ENCODE measurements at regions not wholly inside any gene's neighbourhood (a gene's known extent, or its start where the extent isn't known, plus 50 kb on each side); places are given as distances from the start of the nearest gene placed in this dataset.

- Histone ChIP-seq H3K9ac (ENCODE audit: low read length) (no peak overlapping the region), H2AFZ (ENCODE audit: low read length) (no peak overlapping the region), H3F3A (ENCODE audit: low read length, unreplicated experiment) (no peaks in the 10 kb centered on the region), H3K9me3 (ENCODE audit: low read length) (no peaks in the 10 kb centered on the region), H3K79me2 (ENCODE audit: low read length) (no peaks in the 10 kb centered on the region), H3K27ac (ENCODE audit: low read length) (no peak overlapping the region), H3K4me1 (ENCODE audit: insufficient read depth, low read length) (no peaks in the 10 kb centered on the region), H3K9me2 (replicated peaks; ENCODE audit: low read length) (no peaks in the 10 kb centered on the region), H3K4me2 (ENCODE audit: low read length) (no peak overlapping the region), H3K4me3 (ENCODE audit: low read length) (no peak overlapping the region), H3K36me3 (ENCODE audit: low read depth, low read length) (no peaks in the 10 kb centered on the region), H3K27me3 (ENCODE audit: low read length) (no peaks in the 10 kb centered on the region), H4K20me1 (ENCODE audit: low read length) (no peaks in the 10 kb centered on the region)
- POLR2A ChIA-PET (ENCODE audit: unreplicated experiment): no interaction called here
- no peak for TF ChIP-seq EZH2 (IDR thresholded peaks at IDR 0.05; ENCODE audit: low read length, unreplicated experiment)
- no peak for TF ChIP-seq CTCF (conservative IDR thresholded peaks at IDR 0.05; ENCODE audit: low read depth, low read length)
- no peak for TF ChIP-seq EZH2phosphoT487 (IDR thresholded peaks at IDR 0.05; ENCODE audit: borderline replicate concordance, low read length)
- DNase-seq: peak; percentile 29
- CTCF ChIA-PET: no interaction called here
- intact Hi-C loops (cut with micrococcal nuclease): no loop called here
- no TSS peak for BruUV-seq (replicated peaks)
- peak; percentile 77 for ATAC-seq
Measured at GRCh38 chr7:91459539-91459938, 195.3 kb downstream of the FZD1 start.

DNA sequence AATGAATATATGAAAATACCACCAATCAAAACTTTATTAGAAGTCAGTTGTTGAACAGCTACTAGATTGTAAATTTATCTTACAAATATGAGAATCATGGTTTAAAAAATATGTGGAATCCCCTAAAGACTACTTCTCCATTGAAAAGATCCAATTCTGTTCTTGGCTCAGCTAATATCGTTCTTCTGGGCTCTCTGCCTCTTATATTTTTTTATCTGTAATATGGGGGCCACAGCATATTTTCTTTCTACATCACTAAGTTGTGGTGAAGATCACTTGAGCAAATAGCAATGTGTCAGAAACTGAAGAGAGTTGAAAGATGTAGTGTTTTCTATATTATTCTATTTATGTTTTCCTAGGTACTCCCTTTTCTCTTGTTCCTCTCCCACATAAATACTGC, 198.1 kb downstream of the FZD1 start:
- Histone ChIP-seq H3K27ac (ENCODE audit: low read length) (no peak overlapping the region), H3F3A (ENCODE audit: low read length, unreplicated experiment) (no peaks in the 10 kb centered on the region), H3K9ac (ENCODE audit: low read length) (no peak overlapping the region), H3K9me2 (replicated peaks; ENCODE audit: low read length) (no peaks in the 10 kb centered on the region), H4K20me1 (ENCODE audit: low read length) (no peaks in the 10 kb centered on the region), H3K27me3 (ENCODE audit: low read length) (no peaks in the 10 kb centered on the region), H3K4me2 (ENCODE audit: low read length) (no peak overlapping the region), H3K79me2 (ENCODE audit: low read length) (no peaks in the 10 kb centered on the region), H2AFZ (ENCODE audit: low read length) (no peak overlapping the region), H3K4me1 (ENCODE audit: insufficient read depth, low read length) (peaks cover 5% of the 10 kb centered on the region; the same call in 1 of the 2 replicates), H3K36me3 (ENCODE audit: low read depth, low read length) (no peaks in the 10 kb centered on the region), H3K9me3 (ENCODE audit: low read length) (no peaks in the 10 kb centered on the region), H3K4me3 (ENCODE audit: low read length) (no peak overlapping the region)
- ChIA-PET CTCF (no interaction called here), POLR2A (ENCODE audit: unreplicated experiment) (no interaction called here)
- DNase-seq (no peak), ATAC-seq (no peak)
- BruUV-seq (replicated peaks): no TSS peak
- intact Hi-C loops (cut with micrococcal nuclease): no loop called here
- TF ChIP-seq EZH2 (IDR thresholded peaks at IDR 0.05; ENCODE audit: low read length, unreplicated experiment): no peak
- TF ChIP-seq EZH2phosphoT487 (IDR thresholded peaks at IDR 0.05; ENCODE audit: borderline replicate concordance, low read length): no peak
- no peak for TF ChIP-seq CTCF (conservative IDR thresholded peaks at IDR 0.05; ENCODE audit: low read depth, low read length)

GRCh38 chr7:91463330-91463729, 199.1 kb downstream of the FZD1 start:
- intact Hi-C loops (cut with micrococcal nuclease): no loop called here
- Histone ChIP-seq H3K4me1 (ENCODE audit: insufficient read depth, low read length) (peaks cover 5% of the 10 kb centered on the region; the same call in 1 of the 2 replicates), H3K79me2 (ENCODE audit: low read length) (no peaks in the 10 kb centered on the region), H2AFZ (ENCODE audit: low read length) (no peak overlapping the region), H3K27ac (ENCODE audit: low read length) (no peak overlapping the region), H3K9me3 (ENCODE audit: low read length) (no peaks in the 10 kb centered on the region), H3K4me2 (ENCODE audit: low read length) (no peak overlapping the region), H3K9me2 (replicated peaks; ENCODE audit: low read length) (no peaks in the 10 kb centered on the region), H3F3A (ENCODE audit: low read length, unreplicated experiment) (no peaks in the 10 kb centered on the region), H3K27me3 (ENCODE audit: low read length) (no peaks in the 10 kb centered on the region), H3K36me3 (ENCODE audit: low read depth, low read length) (no peaks in the 10 kb centered on the region), H4K20me1 (ENCODE audit: low read length) (no peaks in the 10 kb centered on the region), H3K4me3 (ENCODE audit: low read length) (no peak overlapping the region), H3K9ac (ENCODE audit: low read length) (no peak overlapping the region)
- CTCF ChIA-PET: no interaction called here
- no peak for ATAC-seq
- DNase-seq: no peak
- POLR2A ChIA-PET (ENCODE audit: unreplicated experiment): no interaction called here
- TF ChIP-seq CTCF (conservative IDR thresholded peaks at IDR 0.05; ENCODE audit: low read depth, low read length) (no peak), EZH2 (IDR thresholded peaks at IDR 0.05; ENCODE audit: low read length, unreplicated experiment) (no peak)
- no TSS peak for BruUV-seq (replicated peaks)
